ENCODE measurements at regions not wholly inside any gene's neighbourhood (a gene's known extent, or its start where the extent isn't known, plus 50 kb on each side); places are given as distances from the start of the nearest gene placed in this dataset.
A peak's percentile ranks its signal among the peaks of the same experiment; 100 is the strongest.
"Not testable (repeated sequence)": the region's sequence is repeated elsewhere in the genome, so short reads cannot be mapped to it uniquely, and the experiment has no call there.

DNA sequence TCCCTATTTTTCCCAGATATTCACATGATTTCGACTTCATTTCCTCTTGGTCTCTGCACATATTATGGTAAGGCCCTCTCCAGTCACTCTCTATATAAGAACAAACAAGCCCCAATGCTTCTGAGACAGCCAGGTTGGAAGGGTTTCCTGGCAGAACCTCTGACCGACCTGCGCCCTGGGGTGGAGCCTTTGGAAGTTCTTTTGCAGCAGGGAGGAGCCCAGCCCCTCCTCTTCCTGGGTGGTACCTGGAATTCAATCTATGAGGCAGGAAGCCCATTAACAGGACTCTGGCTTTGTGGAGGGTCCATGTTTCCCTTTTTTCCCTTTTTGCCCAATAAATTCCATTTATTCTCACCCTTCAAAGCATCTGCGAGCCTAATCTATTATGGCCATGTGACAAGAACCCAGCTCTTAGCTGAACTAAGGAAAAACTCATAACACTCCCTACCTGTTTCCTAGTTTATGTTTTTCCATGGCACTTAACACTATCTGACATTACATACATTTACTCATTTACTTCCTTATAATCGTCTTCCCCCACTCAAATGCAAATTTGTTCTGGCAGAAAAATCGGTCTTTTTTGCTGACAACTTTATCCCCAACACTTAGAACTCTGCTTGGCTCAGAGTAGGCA, 92.5 kb upstream of the FRMD4A start:
- no peak for DNase-seq

- no peak for DNase-seq
Observed at GRCh38 chr10:14422431-14422830, 91.7 kb upstream of the FRMD4A start.

DNA sequence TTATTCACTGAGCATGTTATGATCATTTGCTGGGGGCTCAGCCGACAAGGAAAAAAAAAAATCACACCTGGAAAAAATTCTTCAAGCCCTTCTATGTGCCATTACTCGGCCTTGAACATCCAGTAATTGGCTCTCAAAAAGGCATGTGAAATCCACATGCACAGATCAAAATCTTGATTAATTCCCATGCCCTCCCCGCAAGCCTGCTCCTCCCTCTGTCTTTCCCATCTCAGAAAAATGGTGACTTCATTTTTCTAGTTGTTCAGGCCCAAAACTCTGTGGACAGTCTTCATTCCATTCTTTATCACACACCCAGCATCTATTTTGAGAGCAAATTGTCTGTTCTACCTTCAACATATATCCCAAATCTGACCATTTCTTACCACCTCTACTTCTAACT, 91.2 kb upstream of the FRMD4A start:
- no peak for DNase-seq

DNA sequence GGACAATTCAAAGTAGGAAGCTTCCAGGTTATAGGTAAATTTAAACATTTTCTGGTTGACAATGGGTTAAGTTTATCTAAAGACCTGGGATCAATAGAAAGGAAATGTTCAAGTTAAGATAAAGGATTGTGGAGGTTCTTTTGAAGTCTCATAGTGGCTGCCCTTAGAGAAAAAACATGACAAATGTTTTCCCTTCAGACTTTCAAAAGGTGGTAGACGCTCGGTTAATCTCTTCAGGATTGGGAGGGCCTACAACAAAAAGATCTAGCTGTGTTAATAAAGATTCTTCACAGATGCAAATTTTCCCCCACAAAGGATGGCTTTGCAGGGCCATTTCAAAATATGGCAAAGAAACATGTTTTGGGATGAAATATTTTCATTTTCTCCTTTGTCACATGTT, 86.6 kb upstream of the FRMD4A start:
- DNase-seq, result not testable (repeated sequence)

DNA sequence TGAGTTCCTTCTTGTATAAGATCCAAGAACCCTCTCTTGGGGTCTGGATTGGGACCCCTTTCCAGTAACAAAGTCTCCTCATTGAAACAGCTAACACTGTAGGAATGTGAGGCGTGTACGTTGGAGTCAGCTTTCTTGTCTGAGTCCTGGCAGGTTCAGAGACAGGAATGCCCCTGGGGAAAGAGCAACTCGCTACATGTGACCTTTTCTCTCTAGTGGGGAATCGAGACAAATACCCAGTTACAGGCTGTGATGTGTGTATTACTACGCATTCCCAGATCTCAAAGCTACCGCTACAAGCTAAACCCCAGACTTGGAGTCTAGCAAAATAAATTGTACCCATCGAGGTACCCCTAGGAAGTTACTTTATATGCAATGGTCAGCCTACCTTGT, 85.6 kb upstream of the FRMD4A start:
- no peak for DNase-seq

- DNase-seq, result no peak
Observed at GRCh38 chr10:14415676-14416307, 85.1 kb upstream of the FRMD4A start.

- DNase-seq, result no peak
Observed at GRCh38 chr10:14414901-14415300, 84.2 kb upstream of the FRMD4A start.

DNA sequence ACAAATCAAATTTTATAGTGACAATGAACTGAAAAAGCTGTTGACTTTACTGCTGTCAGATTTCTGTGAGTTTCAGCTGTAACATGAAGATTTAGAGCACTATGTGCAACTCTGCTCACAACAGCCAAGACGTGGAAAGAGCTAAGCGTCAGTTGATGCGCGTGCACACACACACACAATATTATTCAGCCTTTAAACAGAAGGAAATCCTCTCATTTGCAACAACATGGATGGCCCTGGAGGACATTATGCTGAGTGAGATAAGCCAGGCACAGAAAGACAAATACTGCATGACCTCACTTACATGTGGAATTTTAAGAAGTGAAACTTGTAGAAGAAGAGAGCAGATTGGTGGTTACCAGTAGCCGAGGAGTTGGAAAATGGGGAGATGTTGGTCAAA, 82.8 kb upstream of the FRMD4A start:
- no peak for DNase-seq

DNA sequence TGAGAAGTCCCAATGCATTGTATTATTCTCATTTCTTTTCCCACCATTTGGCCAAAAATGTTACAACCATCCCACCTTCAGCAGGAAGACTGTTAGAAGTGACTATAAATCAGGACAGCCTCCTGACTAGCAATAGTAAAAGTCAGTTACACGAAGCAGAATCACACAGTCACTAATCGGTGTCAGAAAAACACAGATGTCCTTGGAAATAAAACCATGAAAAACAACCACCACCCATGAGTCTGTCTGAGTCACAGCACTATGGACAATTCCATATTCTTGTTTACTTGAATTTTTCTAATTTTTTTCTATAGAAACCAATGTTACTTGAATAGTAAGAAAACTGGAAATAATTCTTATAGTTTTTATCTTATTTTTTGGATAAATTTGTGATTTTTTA, 81.9 kb upstream of the FRMD4A start:
- peak; percentile 10 for DNase-seq

GRCh38 chr10:14409856-14410458, 79.2 kb upstream of the FRMD4A start:
- DNase-seq, result no peak

- no peak for DNase-seq
Observed at GRCh38 chr10:14409247-14409646, 78.5 kb upstream of the FRMD4A start.

DNA sequence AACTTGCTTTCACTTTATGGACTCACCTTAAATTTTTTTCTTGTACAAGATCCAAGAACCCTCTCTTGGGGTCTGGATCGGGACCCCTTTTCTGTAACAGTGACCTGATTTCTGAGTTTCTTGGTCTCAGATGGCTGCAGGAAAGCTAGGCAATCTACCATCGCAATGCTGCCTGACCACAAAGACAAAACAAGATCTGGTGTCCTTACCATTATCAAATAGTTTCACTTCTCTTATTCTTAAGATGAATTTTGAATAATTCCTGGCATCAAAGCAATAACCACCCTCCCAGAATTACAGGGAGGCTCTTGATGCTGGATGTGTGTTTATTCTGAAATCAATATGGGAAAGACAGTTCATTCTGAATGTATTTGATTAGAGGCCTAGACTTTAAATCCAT, 77.4 kb upstream of the FRMD4A start:
- DNase-seq, result no peak

- no peak for DNase-seq
Observed at GRCh38 chr10:14407567-14407966, 76.8 kb upstream of the FRMD4A start.

DNA sequence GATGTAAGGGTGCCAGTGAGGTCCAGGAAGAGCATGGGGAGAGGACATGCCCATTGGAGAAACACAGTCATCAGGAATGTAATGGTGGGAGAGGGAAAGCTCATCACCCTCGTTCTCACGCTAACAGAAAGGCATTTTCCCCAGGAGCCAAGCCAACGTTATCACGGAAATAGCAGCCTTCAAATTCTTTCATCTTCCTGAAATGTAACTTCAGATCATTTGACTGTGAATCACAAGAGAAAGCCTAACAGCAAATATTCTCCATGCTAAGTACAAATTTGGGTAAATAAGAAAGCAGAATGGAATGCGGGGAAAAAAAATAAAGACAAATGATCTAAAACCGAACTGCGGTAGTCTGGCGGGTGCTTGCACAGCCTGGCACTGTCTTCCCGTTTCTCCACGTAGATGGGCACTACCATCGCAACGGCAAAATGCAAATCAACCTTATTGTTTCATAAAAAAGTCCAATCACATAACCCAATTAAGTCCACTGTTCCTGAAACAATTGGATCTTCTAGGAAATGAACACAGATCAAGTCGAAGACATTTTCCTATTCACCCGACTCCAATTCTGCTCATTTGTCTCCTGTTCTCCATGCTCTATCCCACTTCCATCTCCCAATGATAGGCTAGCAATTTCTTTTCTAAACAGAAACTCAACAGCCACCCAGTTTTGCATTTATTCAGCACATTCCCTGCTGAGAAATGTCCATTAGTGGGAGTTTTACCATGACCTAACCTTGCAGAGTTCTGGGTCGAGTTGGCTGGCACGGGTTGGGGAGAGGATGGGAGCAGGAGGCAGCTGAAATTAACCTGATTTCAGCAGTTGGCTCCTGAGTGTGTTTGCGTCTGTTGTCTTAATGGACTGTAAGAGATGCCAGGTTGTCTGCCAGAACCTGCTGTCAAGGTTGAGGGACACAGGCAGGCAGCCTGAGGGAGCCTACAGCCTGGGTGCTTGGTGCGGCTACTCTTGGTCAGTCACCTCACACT, 74.6 kb upstream of the FRMD4A start:
- DNase-seq, result peak; percentile 48

- DNase-seq, result peak; percentile 48
Observed at GRCh38 chr10:14403881-14404623, 73.3 kb upstream of the FRMD4A start.

DNA sequence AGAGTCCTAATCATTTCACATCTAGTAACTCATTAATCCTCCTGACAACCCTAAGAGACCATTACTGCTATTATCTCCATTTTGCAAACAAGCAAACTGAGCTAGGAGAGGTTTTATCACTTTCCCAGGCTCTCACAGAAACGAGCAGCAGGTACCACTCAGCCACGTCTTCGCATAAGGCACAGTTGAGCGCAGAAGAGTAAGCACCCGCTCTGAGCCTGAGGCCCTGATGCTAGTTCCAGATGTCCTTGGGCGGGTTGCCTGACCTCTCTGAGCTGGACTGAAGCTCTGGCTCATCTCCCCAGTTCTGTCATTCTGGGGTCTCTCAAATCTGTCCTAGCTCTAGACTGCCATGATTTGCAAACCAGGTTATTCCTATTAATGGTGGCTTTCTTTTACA, 72.6 kb upstream of the FRMD4A start:
- no peak for DNase-seq

DNA sequence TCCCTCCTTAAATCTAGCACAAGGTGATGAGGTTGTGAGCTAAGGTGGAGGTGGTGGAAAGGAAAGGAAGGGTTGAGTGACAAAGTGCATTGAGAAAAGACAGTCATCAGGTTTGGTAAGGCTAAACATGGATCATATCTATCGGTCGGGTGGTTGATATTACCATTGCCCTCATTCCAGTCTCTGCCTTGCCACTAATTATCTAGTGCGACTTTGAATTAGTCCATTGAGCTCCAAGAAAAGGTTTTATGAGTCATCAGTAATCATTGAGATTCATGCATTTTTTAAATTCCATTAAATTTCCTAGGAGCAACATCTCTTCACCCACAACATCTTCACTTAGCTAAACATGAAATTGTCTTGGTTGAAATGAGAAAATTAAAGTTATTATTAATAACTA, 68.9 kb upstream of the FRMD4A start:
- no peak for DNase-seq

DNA sequence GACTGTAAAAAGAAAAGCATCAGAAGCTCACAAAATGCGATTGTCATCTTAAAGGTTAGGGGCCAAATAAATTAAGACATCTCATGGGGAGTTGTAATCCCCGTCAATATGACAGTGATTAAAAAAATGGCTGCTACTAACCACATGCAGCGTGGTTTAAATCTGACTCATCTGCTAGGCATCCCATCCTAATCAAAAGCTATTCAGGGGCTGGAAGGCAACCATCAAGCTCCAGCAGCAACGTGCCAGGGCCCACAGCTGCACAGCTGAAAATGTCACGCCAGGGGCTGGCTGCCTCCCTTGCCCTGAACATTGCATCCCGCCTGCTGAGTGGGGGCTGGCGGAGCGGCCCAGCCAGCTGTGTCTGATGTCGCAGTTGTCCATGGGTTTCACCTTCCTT, 66.3 kb upstream of the FRMD4A start:
- DNase-seq, result no peak

GRCh38 chr10:14396411-14397048, 65.8 kb upstream of the FRMD4A start:
- DNase-seq, result no peak

- no peak for DNase-seq
Observed at GRCh38 chr10:14394179-14394578, 63.5 kb upstream of the FRMD4A start.

- peak; percentile 49 for DNase-seq
Observed at GRCh38 chr10:14391342-14391741, 60.6 kb upstream of the FRMD4A start.

- no peak for DNase-seq
Observed at GRCh38 chr10:14389981-14390590, 59.4 kb upstream of the FRMD4A start.

Data from NCI-H1694 treated with DMSO at 0.1 percent for 48 hours (cell line).